Brain microvascular endothelial cell (primary cell): ENCODE measurements at regions not wholly inside any gene's neighbourhood (a gene's known extent, or its start where the extent isn't known, plus 50 kb on each side); places are given as distances from the start of the nearest gene placed in this dataset.
A peak's percentile ranks its signal among the peaks of the same experiment; 100 is the strongest.

Experiments used
- DNase-seq: peaks from one replicate; pipeline ENCODE4 v3.0.0-alpha.2; 2020
- H3K27ac ChIP-seq: fragments of 250-450 bp; sonication (Bioruptor Pico); 2 replicates; pipeline ENCODE4 v1.5.1; 2020; ENCODE audit warnings: mild to moderate bottlenecking, moderate library complexity
- H3K27me3 ChIP-seq: fragments of 250-450 bp; sonication (Bioruptor Pico); replicated peaks from 2 replicates; pipeline ENCODE4 v1.5.1; 2020; ENCODE audit warnings: mild to moderate bottlenecking
- H3K36me3 ChIP-seq: fragments of 250-450 bp; sonication (Bioruptor Pico); replicated peaks from 2 replicates; pipeline ENCODE4 v1.5.1; 2020; ENCODE audit warnings: mild to moderate bottlenecking
- H3K4me3 ChIP-seq: 2 replicates; pipeline ENCODE4 v1.5.1; 2011; ENCODE audit warnings: low read depth, mild to moderate bottlenecking, control low read depth, low read length, moderate library complexity
- CTCF ChIP-seq: IDR thresholded peaks from 2 replicates; pipeline ENCODE4 v1.5.1; 2011; ENCODE audit warnings: low read depth, mild to moderate bottlenecking, moderate library complexity, low read length, control low read depth, inconsistent platforms; ENCODE audit errors: missing control alignments
- in situ Hi-C: cut with HindIII; loops from 2 replicates; pipeline ENCODE4 v1.10.0; 2017; ENCODE audit warnings: low sequenced_read_pairs, low pct_ligation_motif_present

- no peak for TF ChIP-seq CTCF
- no peaks in the 10 kb centered on the region for H3K36me3 ChIP-seq
- no peaks in the 10 kb centered on the region for H3K27me3 ChIP-seq
- no peak overlapping the region for H3K27ac ChIP-seq
- in situ Hi-C loops: no loop called here
- no peak overlapping the region for H3K4me3 ChIP-seq
- DNase-seq: peak; percentile 35
These were observed 508.6 kb upstream of the EPHA5 start for GRCh38 chr4:66178906-66179305.

GRCh38 chr4:66169341-66169740 is 499.1 kb upstream of the EPHA5 start:
- no peaks in the 10 kb centered on the region for H3K27me3 ChIP-seq
- no peak overlapping the region for H3K4me3 ChIP-seq
- DNase-seq: peak; percentile 29
- H3K36me3 ChIP-seq: no peaks in the 10 kb centered on the region
- TF ChIP-seq CTCF: peak; percentile 38
- H3K27ac ChIP-seq: no peak overlapping the region
- in situ Hi-C loops: no loop called here

- Histone ChIP-seq H3K27ac (no peak overlapping the region), H3K36me3 (no peaks in the 10 kb centered on the region), H3K27me3 (no peaks in the 10 kb centered on the region), H3K4me3 (no peak overlapping the region)
- TF ChIP-seq CTCF: no peak
- DNase-seq: no peak
- in situ Hi-C loops: no loop called here
These were observed 494.6 kb upstream of the EPHA5 start for GRCh38 chr4:66164869-66165268.

- Histone ChIP-seq H3K27ac (no peak overlapping the region), H3K27me3 (no peaks in the 10 kb centered on the region), H3K36me3 (no peaks in the 10 kb centered on the region), H3K4me3 (no peak overlapping the region)
- no peak for DNase-seq
- TF ChIP-seq CTCF: no peak
- in situ Hi-C loops: no loop called here
These were observed 490.3 kb upstream of the EPHA5 start for GRCh38 chr4:66160606-66161005.

- DNase-seq: no peak
- TF ChIP-seq CTCF: no peak
- H3K27ac ChIP-seq: no peak overlapping the region
- no peak overlapping the region for H3K4me3 ChIP-seq
- in situ Hi-C loops: no loop called here
- H3K27me3 ChIP-seq: no peaks in the 10 kb centered on the region
- H3K36me3 ChIP-seq: no peaks in the 10 kb centered on the region
These were observed 487.3 kb upstream of the EPHA5 start for GRCh38 chr4:66157594-66157993.

- Histone ChIP-seq H3K4me3 (no peak overlapping the region), H3K27ac (no peak overlapping the region), H3K27me3 (no peaks in the 10 kb centered on the region), H3K36me3 (no peaks in the 10 kb centered on the region)
- TF ChIP-seq CTCF: no peak
- in situ Hi-C loops: no loop called here
- no peak for DNase-seq
These were observed 459.8 kb upstream of the EPHA5 start for GRCh38 chr4:66130042-66130441.
